ENCODE measurements at regions not wholly inside any gene's neighbourhood (a gene's known extent, or its start where the extent isn't known, plus 50 kb on each side); places are given as distances from the start of the nearest gene placed in this dataset.
A peak's percentile ranks its signal among the peaks of the same experiment; 100 is the strongest.

DNA sequence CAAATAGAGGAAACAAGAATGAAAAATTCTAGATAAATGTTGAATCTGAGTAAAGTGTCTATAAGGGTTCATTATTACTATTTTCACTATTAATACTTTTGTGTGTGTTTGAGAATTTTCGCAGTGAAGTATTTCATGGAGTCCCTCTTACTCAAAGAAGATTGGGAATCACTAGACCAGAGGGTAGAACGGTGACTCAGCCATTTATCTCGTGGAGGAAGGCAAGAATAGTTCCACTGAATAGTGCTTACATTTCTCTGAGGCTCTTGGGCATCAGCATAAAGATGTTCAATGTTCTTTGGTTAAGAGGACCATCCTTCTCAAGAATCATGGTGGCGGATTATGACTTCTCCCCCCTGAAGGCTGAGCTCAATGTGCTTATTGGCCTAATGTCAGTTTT is 376.7 kb upstream of the ARID1B start:
- no peak for DNase-seq

DNA sequence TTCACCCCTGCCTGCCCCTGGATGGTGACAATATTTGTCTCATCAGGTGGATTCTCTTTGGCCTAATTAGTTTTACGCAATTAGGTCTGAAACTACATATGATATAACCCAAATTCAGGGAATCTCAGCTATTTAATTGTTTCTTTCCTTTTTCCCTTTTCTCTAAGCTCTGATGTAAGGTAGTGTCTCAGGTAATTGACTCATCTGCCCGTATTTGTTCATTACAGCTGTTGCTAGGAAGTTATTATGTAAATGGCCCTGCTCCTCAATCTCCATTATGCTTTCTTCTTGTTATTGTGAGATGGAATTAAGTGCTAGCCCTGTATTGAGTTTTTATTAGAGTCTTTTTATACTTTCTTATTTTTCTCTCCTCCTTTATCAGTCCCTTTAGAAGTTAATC is 378.2 kb upstream of the ARID1B start:
- no peak for DNase-seq

DNA sequence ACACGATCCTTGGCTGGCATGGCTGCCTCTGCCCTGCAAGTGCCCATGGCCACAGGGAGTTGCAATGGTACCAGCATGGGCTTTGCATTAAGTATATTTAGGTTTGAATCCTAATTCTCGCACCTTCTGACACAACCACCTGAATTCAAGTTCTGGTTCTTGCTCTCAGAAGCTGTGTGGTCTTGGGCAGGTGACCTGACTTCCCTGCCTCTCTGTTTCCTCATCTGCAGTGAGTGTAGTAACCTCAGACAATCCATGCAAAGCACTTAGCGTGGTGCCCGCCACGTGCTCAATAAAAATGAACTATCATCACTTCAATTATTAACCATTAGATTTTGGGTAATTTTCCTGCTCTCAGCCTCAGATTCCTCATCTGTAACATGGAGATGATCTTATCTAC is 378.8 kb upstream of the ARID1B start:
- DNase-seq: no peak

DNA sequence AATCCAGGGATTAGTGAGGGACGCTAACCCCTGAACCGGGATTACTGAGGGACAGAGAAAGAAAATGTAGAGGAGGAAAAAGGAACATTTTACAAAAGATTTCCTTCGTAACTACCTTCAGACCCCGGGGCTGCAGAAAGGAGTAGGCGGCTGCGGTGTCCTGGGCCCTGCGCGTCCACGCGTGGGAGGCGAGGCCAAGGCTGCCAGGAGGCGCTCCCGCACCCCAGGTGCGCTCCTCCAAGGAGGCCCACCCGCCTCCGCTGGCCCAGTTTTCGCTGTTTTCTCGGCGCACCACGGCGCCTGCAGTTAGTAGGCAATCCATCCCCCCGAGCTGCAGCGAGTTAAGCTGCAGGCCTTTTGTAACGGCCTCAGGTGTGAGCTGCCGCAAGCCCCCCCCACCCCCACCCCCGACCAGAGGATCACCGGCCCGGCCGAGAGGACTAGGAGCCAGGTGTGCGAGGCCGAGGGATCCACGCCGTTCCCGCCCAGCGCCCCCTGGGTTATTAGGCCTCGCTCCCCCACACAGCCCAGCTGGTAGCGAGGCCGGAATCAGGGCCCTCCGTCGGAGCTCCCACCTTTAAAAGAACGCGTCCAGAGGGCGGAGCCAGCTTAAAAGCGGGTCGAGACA is 380.3 kb upstream of the ARID1B start:
- DNase-seq: no peak

DNA sequence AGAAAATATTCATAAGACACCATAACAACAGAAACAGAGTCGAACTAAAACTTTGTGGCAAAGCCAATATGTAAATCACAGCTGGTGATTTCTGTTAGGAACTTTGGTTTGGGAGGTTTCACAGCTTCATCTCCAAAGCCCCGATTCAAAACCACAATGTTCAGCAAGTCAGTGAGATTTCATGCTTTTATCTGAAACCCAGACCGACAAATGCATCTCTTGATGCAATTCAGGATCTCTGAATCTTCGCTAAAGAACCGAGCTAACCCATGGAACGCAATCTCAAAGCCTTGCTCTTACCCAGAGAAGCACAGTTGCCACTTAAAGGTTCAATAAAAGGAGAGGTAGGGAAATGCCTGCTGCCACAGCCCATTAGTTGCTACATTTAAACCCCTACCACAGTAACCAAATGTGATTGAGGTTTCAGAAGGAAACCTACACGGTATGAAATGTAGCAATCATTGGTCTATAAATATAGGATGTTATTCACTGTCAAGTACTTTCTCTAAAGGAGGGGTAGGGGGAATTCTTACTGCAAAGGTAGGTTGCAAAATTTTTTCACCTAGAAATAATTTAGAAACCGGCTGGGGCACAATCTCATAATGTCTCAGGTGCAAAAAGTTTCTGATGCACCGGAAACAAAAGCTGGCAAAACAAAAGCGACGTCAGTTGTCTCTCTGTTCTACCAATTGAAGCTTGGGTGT is 381.0 kb upstream of the ARID1B start:
- no peak for DNase-seq

DNA sequence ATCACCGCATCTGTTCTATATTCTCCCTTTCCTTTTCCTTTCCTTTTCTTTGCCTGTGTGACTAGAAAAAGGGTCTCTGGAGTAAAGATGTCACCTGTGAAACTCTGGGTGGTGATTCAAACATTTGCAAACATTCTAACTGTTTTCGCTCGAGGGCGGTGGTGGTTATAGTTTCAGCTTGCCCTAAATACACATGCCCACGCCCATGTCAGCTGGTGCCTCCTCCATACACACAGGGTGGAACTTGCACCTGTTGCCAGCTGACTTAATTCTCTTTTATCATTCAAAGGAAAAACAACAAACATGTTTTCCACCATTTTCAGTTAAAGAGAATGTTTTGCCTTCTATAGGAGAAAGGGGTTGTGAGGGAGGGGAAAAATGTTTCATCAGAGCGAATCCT is 381.9 kb upstream of the ARID1B start:
- DNase-seq: peak in 1 of 2 donors; percentile 29

DNA sequence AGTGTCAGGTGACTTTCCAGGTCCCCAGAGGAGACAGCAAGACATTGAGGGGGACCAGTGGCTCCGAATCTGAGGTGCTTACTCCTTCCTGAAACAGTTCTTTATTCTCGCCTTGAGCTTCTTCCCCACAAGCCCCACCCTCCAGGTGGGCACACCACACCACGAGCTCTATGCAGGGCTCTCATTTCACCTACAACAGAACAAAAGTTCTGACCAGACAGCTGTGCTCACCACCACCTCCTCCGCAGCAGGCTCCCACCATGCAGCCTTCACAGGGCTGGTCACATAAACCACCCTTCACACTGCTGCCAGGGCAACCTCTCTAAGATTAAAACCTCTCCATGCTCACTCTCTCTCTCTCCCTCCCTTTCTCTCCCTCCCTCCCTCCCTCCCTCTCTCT is 384.5 kb upstream of the ARID1B start:
- DNase-seq: no peak

DNA sequence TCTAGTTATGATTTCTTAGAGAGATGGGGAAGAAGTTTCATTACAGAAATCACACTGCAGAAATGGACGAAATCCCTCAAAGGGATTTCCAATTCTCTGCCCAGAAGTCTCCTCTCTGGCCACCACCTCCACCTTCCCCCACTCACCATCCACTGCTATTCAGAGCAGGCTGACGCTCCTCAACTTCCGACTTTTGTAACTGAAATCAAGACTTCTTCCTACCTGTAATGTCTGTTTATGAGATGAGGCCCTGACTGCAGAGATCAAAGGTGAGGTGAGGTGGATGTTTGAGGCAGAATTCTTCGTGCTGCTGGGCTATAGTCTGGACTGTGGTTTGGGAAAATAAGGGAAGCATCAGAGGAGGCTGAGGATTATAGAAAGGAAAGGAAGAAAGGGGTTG is 385.2 kb upstream of the ARID1B start:
- no peak for DNase-seq

DNA sequence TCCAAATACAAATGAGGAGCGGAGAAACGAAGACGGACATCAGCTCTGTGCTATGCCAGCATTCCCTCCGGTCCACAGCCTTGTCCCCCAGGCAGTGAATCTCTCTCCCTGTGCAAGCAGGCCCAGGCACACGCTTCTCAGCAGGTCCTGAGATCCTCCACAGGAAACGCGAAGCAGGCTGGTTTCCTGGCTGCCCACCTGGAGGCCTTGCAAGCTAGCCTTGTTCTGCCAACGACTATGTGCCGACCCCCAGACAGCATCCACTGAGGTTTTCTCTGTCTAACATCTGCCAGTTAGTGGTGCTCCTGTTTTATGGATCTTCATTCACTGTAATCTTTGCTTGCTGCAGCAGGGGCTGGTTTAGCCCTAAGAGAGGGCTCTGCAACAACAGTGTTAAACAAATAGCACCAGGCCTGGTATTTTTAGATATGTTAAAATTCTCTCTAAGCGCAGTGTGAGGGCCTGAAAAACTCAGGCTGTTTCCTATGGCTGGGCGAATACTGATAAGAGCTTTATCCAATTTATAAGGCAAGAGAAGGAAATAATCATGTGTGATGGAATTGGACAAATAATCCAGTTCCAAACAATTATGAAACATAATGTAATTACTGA is 386.0 kb upstream of the ARID1B start:
- DNase-seq: no peak

DNA sequence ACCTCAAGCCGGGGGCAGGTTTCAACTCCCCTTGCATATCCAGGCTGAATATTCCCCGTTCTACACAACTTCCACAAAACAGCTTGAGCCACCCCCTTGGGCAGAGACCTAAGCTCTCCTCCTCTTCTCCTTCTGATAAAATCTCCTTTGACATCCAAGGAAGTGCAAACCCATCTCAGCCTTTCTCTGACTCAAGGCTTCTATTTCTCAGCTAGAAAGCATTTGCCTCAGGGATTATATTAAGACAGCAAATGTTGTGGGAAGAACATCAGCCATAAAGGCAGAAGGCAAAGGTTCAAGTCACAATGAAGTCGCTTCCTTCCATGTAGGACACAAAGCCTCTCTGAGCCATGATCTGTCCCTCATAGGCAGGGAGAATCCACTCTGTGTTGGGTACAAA is 386.6 kb upstream of the ARID1B start:
- no peak for DNase-seq

DNA sequence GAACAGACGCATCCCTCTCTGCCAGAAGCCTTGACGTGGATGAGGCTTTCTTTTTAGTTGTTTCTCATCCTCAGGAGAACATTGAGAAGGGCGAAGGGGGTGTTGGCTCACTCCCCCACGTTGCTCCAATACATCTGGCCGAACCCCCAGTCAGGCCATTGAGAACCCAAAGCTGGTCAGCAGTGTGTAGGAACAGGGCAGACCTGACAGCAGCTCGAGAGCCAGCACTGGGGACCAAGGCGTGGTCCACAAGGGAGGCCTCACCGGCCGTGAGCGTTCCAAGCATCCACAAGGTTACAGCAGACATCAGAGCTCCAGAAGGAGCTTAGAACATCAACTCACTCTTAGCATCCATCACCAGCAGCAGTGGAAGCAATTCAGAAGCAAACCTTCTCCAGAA is 387.9 kb upstream of the ARID1B start:
- DNase-seq: no peak

DNA sequence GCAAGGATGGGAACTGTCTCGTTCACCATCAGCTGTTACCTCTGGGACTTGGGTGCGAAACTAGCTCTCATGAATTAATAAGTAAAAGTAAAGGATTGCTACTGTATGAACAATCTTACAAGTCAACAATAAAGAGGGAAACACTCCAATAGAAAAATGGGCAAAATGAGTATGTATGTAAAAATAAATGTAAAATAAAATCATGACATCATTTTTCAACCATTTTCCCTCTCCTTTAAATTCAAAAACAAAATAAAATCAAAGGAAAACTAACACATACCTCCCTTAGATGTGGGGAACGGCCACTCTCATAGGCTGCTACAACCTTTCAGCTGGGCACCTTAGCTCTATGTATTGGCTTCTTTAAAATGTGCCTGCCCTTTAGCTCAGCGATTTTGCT is 389.7 kb upstream of the ARID1B start:
- DNase-seq: no peak

DNA sequence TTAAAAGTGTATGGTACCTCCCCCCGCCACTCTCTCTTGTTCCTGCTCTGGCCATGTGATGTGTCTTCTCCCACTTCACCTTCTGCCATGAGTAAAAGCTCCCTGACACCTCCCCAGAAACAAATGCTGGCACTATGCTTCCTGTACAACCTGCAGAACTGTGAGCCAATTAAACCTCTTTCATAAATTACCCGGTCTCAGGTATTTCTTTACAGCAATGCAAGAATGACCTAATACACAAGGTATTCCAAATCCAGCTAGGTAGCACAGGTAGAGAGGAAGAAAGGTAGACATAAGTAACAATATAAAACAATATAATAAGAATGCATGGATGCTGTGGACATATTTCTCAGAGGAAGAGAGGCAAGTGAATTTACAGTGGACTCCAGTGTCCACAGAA is 394.1 kb upstream of the ARID1B start:
- no peak for DNase-seq

DNA sequence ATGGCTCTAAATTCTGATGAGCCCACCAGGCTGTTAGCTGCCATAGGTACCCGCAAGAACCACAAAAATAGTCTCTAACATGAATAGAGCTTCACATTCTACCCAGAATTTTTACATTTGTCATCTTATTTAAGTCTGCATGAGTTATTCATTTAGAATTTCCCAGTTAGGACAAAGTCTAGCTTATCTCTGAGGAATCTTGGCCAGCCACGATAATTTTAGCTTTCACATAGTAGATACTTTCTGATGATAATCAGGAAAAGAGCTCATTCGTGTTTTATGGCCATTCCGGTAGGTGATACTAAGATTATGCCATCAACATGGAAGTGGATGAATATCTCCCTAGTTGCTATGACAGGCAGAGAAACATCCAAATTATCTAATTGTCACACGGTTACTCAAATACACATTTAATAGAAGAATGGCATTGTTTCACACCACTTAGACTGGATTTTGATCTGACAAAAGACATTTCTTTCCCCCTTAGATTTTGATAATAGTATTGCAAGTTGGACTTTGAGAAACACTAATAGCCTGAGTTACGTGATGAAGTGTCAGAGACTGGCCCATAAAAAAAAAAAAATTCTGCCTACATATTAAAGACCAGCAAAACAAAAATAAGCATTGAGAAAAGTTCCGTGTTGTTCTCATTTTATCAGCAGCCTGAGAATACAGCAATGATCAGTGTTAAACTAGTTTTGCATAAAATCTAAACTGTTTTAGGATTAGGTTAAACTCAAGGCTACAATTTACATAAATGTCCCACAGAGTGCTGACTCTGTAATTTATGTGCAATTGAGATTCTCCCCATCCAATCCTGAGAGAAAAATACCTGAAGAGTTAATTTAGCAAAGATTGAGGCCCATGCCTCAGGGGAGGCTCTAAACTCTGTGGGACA is 397.5 kb upstream of the ARID1B start:
- no peak for DNase-seq

DNA sequence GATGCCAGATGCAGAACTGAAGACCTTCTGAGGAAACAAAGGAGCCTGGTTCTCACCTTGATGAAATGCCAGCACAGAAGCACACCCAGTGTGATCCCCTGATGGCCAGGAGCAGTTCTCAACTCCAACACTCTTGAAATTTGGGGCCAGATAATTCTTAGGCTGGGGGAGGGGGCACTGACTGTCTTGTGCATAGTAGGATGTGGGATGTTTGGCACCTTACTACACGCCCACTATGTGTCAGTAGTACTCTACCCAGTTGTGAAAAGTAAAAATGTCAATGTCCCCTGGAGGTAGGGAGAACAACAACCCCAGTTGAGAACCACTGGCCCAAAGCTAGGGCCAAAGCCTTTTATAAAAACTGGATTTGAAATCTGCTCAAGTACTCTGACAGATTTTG is 398.3 kb upstream of the ARID1B start:
- DNase-seq: no peak

DNA sequence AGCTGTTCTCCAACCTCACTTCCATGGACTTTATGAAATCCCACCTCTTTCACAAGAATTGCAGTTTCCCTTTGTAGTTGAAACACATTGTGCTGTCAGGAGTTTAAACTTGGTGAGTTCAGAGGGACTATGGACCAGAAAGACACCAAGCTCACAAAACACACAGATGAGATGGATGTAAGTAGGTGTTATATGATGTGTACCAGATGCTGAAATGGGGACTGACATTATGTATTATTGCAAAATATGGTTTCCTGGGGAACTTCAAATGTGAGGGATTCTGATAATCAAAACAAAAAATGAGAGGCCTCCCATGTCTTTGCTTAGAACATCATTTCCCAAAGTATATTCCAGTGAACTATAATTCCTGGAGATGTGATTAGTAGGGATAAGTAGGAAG is 401.1 kb upstream of the ARID1B start:
- no peak for DNase-seq

DNA sequence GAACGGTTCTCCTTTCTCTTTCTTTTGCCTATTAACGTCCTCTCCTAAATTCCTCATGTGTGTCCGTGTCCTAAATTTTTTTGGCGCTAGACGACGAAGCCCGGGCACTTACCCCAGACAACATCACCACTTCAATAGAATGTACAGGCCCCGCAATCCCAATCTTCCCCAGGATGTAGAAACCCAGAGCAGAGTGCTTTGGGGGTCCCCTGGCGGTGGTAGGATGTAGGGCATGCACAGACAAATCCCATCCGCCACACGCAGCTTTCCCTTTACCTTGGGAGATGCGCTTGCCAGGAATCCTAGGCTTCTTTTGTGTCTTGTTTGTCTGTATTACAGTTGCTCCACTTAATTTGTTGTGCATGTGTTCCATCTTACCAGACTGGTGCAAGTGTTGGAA is 417.3 kb upstream of the ARID1B start:
- DNase-seq: no peak

DNA sequence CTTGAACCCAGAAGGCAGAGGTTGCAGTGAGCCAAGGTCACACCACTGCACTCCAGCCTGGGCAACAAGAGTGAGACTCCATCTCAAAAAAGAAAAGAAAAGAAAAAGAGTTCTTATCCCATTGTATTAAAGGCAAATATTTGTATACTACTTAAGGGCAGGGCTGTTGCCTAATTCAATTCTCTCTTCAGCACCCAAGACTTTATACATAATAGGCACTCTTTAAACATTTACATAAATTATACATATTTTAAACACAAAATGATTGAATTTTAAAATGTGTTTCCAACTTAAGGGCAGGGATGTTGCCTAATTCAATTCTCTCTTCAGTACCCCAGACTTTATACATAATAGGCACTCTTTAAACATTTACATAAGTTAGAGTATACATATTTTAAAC is 424.3 kb upstream of the ARID1B start:
- no peak for DNase-seq

DNA sequence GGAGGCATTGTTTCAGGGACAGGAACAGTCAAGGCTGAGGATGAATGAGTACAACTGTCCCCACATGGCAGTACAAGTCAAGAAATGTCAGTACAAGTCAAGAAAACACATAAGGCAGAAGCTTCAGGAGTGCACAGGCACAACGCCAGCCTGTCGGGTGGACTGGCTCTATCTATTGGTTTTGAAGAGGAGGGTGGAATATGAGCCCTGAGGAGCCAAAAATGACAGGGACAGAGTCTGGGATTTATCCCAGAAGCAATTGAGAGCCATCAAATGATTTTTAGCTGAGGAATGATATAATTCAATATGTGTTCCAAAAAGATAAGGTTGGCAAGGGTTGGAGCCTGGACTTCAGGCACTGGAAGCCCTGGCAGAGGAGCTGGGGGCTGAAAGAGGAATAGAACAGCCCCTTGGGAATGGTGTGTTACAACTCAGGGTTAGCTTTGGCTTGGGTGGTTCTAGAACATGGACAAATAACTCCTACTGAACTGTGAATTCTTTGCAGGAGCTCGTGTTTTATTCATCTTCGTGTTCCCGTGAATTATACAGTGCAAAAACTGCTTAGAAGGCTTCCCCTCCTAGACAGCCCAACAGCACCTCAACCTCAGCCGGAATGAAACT is 425.7 kb upstream of the ARID1B start:
- no peak for DNase-seq

DNA sequence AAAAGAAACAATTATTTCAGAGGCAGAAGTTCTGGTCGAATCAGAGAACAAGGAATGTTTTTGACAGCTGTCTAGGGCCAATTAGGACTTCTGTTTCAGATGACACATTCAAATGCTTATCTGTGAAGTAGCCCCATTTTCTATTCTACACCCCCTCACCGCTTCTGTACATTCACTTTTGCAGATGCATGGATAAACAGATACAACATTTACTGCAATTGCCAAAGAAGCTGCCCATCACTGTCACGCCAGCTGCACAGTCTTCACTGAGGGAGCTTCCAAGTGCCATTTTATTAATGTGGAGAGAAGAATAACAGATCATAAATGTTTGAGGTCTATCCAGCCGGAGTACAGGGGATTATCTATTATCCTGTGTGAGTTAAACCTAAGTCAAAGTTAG is 426.8 kb upstream of the ARID1B start:
- no peak for DNase-seq

DNA sequence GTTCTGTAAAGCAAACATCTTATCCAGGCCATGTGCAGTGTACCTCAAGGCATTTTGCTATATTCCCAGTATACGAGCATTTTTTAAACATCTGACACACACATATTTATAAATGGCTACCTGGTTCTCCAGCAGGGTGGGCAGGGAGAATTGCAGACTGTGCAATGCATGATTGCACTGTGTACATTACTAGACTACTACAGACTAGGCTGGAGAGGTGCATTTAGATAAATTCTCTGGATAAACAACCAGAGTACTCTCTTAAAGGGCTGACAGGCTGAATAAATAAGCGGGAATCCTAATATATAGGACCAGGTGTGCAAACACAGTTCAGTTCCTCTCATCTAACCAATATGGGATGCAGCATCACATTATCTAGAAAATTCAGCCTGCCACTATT is 428.3 kb upstream of the ARID1B start:
- DNase-seq: no peak

DNA sequence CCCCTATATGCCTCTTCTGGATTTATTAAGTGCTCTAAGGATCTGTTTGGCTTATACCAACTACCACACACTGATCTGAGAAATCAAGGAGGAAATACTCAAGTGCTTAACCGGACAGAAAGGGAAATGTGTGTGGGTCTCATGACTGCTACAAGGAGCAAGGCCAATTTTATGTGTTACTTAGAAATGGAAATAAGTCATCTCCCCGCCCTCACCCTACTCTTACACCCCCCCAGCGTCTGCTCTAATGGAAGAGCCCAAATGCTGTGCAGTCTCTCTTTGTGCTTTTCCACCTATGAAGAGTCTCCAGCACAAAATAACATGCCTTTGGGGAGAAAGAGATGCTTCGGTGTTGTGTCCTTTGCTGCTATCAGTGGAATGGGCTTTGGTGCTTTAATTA is 428.8 kb upstream of the ARID1B start:
- DNase-seq: no peak

DNA sequence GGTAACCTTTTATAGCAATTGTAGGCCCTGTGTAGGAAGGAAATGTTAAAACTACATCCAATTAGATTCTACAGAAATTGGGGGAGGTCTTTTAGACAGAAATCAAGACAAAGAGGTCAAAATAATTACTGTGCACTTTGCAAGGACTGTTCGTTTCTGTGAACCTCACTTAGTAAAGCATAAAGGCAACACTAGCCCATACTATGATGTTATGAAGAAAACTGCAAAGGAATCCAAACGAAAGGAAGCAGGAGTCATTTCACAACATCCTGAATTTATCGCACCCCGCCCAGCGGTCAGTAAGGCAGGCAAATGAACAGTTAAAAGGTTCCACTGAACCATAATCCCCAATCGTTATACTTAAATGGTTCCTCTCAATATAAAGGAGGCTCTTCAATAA is 429.5 kb upstream of the ARID1B start:
- DNase-seq: no peak

All from stimulated activated CD4-positive, alpha-beta T cell treated with anti-CD3 and anti-CD28 coated beads, Interleukin-2, amount 100 ng/mL, for 48 hours (primary cell).